IMR-90 (cell line): ENCODE measurements at regions not wholly inside any gene's neighbourhood (a gene's known extent, or its start where the extent isn't known, plus 50 kb on each side); places are given as distances from the start of the nearest gene placed in this dataset.

Experiments used
- ATAC-seq: fragments of 200-7000 bp; cut with Tn5 transposase; 2 replicates; pipeline ENCODE4 v1.9.1; 2020; ENCODE audit warnings: low read depth, mild to moderate bottlenecking, moderate library complexity
- BruUV-seq: library from RNA; stranded (reverse); fragments of 400-500 nt; replicated peaks from 2 replicates; lab custom pipeline; 2021; lab: Mats Ljungman, UMichigan
- CTCF ChIA-PET: fragments of 300-600 bp; formaldehyde crosslinking; extraction: SDS; loops from one replicate; lab custom pipeline; 2021; ENCODE audit warnings: antibody characterized with exemption; lab: Yijun Ruan, JAX
- POLR2A ChIA-PET: fragments of 300-600 bp; sonication (Branson Sonifier 250); formaldehyde crosslinking; loops from one replicate; lab custom pipeline; 2022; ENCODE audit warnings: antibody characterized with exemption; ENCODE audit not compliant: unreplicated experiment; lab: Charles Lee
- DNase-seq: peaks from one replicate; pipeline ENCODE4 v3.0.0; 2013
- H2AFZ ChIP-seq: replicated peaks from 2 replicates; pipeline ENCODE3; 2013; ENCODE audit warnings: low read length, mild to moderate bottlenecking; ENCODE audit not compliant: poor library complexity
- H2AK5ac ChIP-seq: 2 replicates; pipeline ENCODE4 v1.6.1; 2013; ENCODE audit warnings: low read depth, low read length, inconsistent platforms
- H2AK9ac ChIP-seq: replicated peaks from 2 replicates; pipeline ENCODE3; 2013; ENCODE audit warnings: mild to moderate bottlenecking, low read depth, low read length, moderate library complexity; ENCODE audit not compliant: poor library complexity
- H2BK120ac ChIP-seq: 2 replicates; pipeline ENCODE4 v1.6.1; 2013; ENCODE audit warnings: low read depth, low read length, inconsistent platforms
- H2BK15ac ChIP-seq: 3 replicates; pipeline ENCODE4 v1.6.1; 2013; ENCODE audit warnings: low read depth, low read length, inconsistent platforms
- H2BK20ac ChIP-seq: 2 replicates; pipeline ENCODE4 v1.6.1; 2013; ENCODE audit warnings: low read depth, mild to moderate bottlenecking, inconsistent platforms, low read length, moderate library complexity
- H2BK5ac ChIP-seq: 2 replicates; pipeline ENCODE4 v1.6.1; 2013; ENCODE audit warnings: mild to moderate bottlenecking, low read depth, low read length, inconsistent platforms; ENCODE audit not compliant: poor library complexity, severe bottlenecking
- H3K14ac ChIP-seq: replicated peaks from 2 replicates; pipeline ENCODE4 v1.6.1; 2013; ENCODE audit warnings: low read depth, low read length, inconsistent platforms
- H3K18ac ChIP-seq: 2 replicates; pipeline ENCODE4 v1.6.1; 2013; ENCODE audit warnings: low read depth, low read length, control low read depth
- H3K23ac ChIP-seq: 2 replicates; pipeline ENCODE4 v1.6.1; 2013; ENCODE audit warnings: low read depth, low read length, inconsistent platforms
- H3K27ac ChIP-seq: 2 replicates; pipeline ENCODE4 v1.5.1; 2013; ENCODE audit warnings: mild to moderate bottlenecking, control low read depth, low read length; ENCODE audit not compliant: insufficient read depth
- H3K27me3 ChIP-seq: 2 replicates; pipeline ENCODE4 v1.6.1; 2013; ENCODE audit warnings: low read length; ENCODE audit not compliant: control insufficient read depth, insufficient read depth
- H3K36me3 ChIP-seq: 2 replicates; pipeline ENCODE4 v1.6.1; 2013; ENCODE audit warnings: low read length, mixed read lengths; ENCODE audit not compliant: control insufficient read depth, insufficient read depth
- H3K4ac ChIP-seq: 2 replicates; pipeline ENCODE4 v1.6.1; 2013; ENCODE audit warnings: low read depth, low read length, inconsistent platforms
- H3K4me1 ChIP-seq: 2 replicates; pipeline ENCODE4 v1.6.1; 2013; ENCODE audit warnings: low read length, mixed read lengths; ENCODE audit not compliant: control insufficient read depth, insufficient read depth
- H3K4me2 ChIP-seq: 2 replicates; pipeline ENCODE4 v1.6.1; 2013; ENCODE audit warnings: low read depth, mild to moderate bottlenecking, control low read depth, low read length, moderate library complexity
- H3K4me3 ChIP-seq: 2 replicates; pipeline ENCODE4 v1.5.1; 2013; ENCODE audit warnings: low read depth, mild to moderate bottlenecking, control low read depth, low read length, moderate library complexity; ENCODE audit not compliant: insufficient read depth
- H3K56ac ChIP-seq: 2 replicates; pipeline ENCODE4 v1.6.1; 2013; ENCODE audit warnings: low read length, inconsistent platforms; ENCODE audit not compliant: insufficient read depth; ENCODE audit errors: extremely low read depth
- H3K79me1 ChIP-seq, 2 experiments: 2 replicates each; pipeline ENCODE4 v1.6.1; 2013; ENCODE audit warnings: low read length in 2 of 2, inconsistent platforms in 1 of 2, low read depth in 1 of 2
- H3K9ac ChIP-seq: 2 replicates; pipeline ENCODE4 v1.6.1; 2013; ENCODE audit warnings: low read depth, low read length, control low read depth
- H3K9me1 ChIP-seq: 2 replicates; pipeline ENCODE4 v1.6.1; 2013; ENCODE audit warnings: low read length, inconsistent platforms; ENCODE audit not compliant: insufficient read depth
- H3K9me3 ChIP-seq: 2 replicates; pipeline ENCODE4 v1.6.1; 2013; ENCODE audit warnings: low read length; ENCODE audit not compliant: control insufficient read depth, insufficient read depth
- H4K20me1 ChIP-seq: 2 replicates; pipeline ENCODE4 v1.6.1; 2013; ENCODE audit warnings: low read length, inconsistent platforms; ENCODE audit not compliant: insufficient read depth
- H4K5ac ChIP-seq: 2 replicates; pipeline ENCODE4 v1.6.1; 2013; ENCODE audit warnings: mild to moderate bottlenecking, low read depth, low read length, control low read depth
- H4K8ac ChIP-seq, 2 experiments: 2 replicates each; pipeline ENCODE4 v1.6.1; 2013; ENCODE audit warnings: low read depth in 2 of 2, low read length in 2 of 2, control low read depth in 1 of 2, inconsistent platforms in 1 of 2
- H4K91ac ChIP-seq: 2 replicates; pipeline ENCODE4 v1.6.1; 2013; ENCODE audit warnings: low read depth, low read length, inconsistent platforms; ENCODE audit not compliant: insufficient read depth
- BHLHE40 ChIP-seq: fragments of 150-350 bp; IDR thresholded peaks from 2 replicates; pipeline ENCODE4 v1.6.1; 2016; ENCODE audit warnings: mild to moderate bottlenecking, low read depth, low read length
- CEBPB ChIP-seq: IDR thresholded peaks from 2 replicates; pipeline ENCODE4 v1.6.1; 2012; ENCODE audit warnings: low read depth, low read length, improper control_type of control experiment
- CHD1 ChIP-seq: IDR thresholded peaks from 2 replicates; pipeline ENCODE4 v1.6.1; 2012; ENCODE audit warnings: low read depth, low read length, improper control_type of control experiment
- ELK1 ChIP-seq: fragments of 150-350 bp; IDR thresholded peaks from 2 replicates; pipeline ENCODE4 v1.6.1; 2016; ENCODE audit warnings: low read depth, mild to moderate bottlenecking, low read length, moderate library complexity, borderline replicate concordance
- FOS ChIP-seq: fragments of 150-350 bp; IDR thresholded peaks from 2 replicates; pipeline ENCODE4 v1.6.1; 2016; ENCODE audit warnings: low read depth, low read length
- MAFK ChIP-seq: IDR thresholded peaks from 2 replicates; pipeline ENCODE4 v1.6.1; 2012; ENCODE audit warnings: low read depth, low read length, improper control_type of control experiment
- MAZ ChIP-seq: IDR thresholded peaks from 2 replicates; pipeline ENCODE4 v1.6.1; 2012; ENCODE audit warnings: low read depth, mild to moderate bottlenecking, low read length, improper control_type of control experiment, moderate library complexity, borderline replicate concordance
- MXI1 ChIP-seq: IDR thresholded peaks from 2 replicates; pipeline ENCODE4 v1.6.1; 2012; ENCODE audit warnings: low read depth, mild to moderate bottlenecking, low read length, moderate library complexity, borderline replicate concordance
- NFE2L2 ChIP-seq: fragments of 150-350 bp; IDR thresholded peaks from 2 replicates; pipeline ENCODE4 v1.6.1; 2016; ENCODE audit warnings: low read depth, mild to moderate bottlenecking, low read length
- POLR2A ChIP-seq: IDR thresholded peaks from 2 replicates; pipeline ENCODE4 v1.6.1; 2012; ENCODE audit warnings: mild to moderate bottlenecking, low read depth, low read length
- RAD21 ChIP-seq: IDR thresholded peaks from 2 replicates; pipeline ENCODE4 v1.6.1; 2012; ENCODE audit warnings: low read length, improper control_type of control experiment
- RCOR1 ChIP-seq: IDR thresholded peaks from 2 replicates; pipeline ENCODE4 v1.6.1; 2012; ENCODE audit warnings: mild to moderate bottlenecking, low read length, improper control_type of control experiment; ENCODE audit not compliant: insufficient replicate concordance
- RFX5 ChIP-seq: IDR thresholded peaks from 2 replicates; pipeline ENCODE4 v1.8.0; 2012; ENCODE audit warnings: low read depth, mild to moderate bottlenecking, low read length, moderate library complexity
- SMC3 ChIP-seq: fragments of 150-350 bp; IDR thresholded peaks from 2 replicates; pipeline ENCODE4 v1.6.1; 2016; ENCODE audit warnings: low read depth, mild to moderate bottlenecking, antibody characterized with exemption, low read length, moderate library complexity
- USF2 ChIP-seq: fragments of 150-350 bp; IDR thresholded peaks from 2 replicates; pipeline ENCODE4 v1.6.1; 2017; ENCODE audit warnings: mild to moderate bottlenecking, antibody characterized with exemption, low read length, low read depth
- WGBS, 2 experiments: methylation state at CpG; one replicate each; pipeline versions ENCODE4 v1.1.5 to v1.1.7; 2013; ENCODE audit warnings: missing lambda C conversion rate in 2 of 2; ENCODE audit not compliant: insufficient read length in 1 of 2; ENCODE audit errors: extremely low coverage in 2 of 2; 5-methylcytosine and 5-hydroxymethylcytosine counted together
- dilution Hi-C: fragments of 300-500 bp; cut with HindIII; formaldehyde crosslinking; loops from one replicate; pipeline ENCODE4 v1.14.3; 2018; ENCODE audit warnings: low sequenced_read_pairs; ENCODE audit not compliant: unreplicated experiment
- in situ Hi-C: fragments of 300-500 bp; cut with MboI; formaldehyde crosslinking; loops from 3 replicates; pipeline ENCODE4 v1.14.3; 2019; ENCODE audit warnings: low sequenced_read_pairs, inconsistent platforms, mixed read lengths
- intact Hi-C: fragments of 100-400 bp; cut with micrococcal nuclease; formaldehyde crosslinking; loops from 2 replicates; pipeline ENCODE4 v1.10.0; 2022
- TF ChIP-seq, protein P1 (sequence below): conservative IDR thresholded peaks from 2 replicates; pipeline ENCODE4 v1.5.1; 2012; ENCODE audit warnings: mild to moderate bottlenecking, low read depth, low read length, improper control_type of control experiment

DNA sequence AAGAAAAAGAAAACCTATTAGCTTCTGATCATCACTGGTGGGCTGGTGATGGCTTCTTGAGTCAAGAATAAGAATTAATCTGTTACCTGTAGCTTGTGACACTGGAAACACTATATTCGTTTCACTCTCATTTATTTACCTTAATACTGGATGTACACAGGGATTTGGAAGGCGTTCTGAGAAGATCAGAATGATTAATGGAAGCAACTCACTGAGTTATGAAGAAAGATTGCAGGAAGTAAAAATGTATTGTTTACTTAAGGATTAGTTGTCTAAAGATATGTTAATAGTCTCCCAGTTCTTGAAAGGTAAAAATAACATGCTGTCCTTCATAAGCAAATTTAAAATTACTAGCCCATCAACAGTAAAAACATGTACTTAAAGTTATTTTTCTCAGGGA, 644.9 kb upstream of the NCAM2 start:
- Histone ChIP-seq H4K5ac (no peak overlapping the region), H2BK120ac (no peak overlapping the region), H3K18ac (no peak overlapping the region), H4K20me1 (no peaks in the 10 kb centered on the region), H3K27me3 (no peaks in the 10 kb centered on the region), H3K79me1 (no peaks in the 10 kb centered on the region), H3K4ac (no peak overlapping the region), H3K9me1 (no peaks in the 10 kb centered on the region), H3K27ac (no peak overlapping the region), H2AFZ (no peak overlapping the region), H3K14ac (no peak overlapping the region), H3K4me1 (no peaks in the 10 kb centered on the region), H2BK15ac (no peak overlapping the region), H3K4me2 (no peak overlapping the region), H2BK20ac (no peak overlapping the region), H3K4me3 (no peak overlapping the region), H4K91ac (no peak overlapping the region), H2AK9ac (no peak overlapping the region), H3K56ac (no peak overlapping the region), H3K36me3 (no peaks in the 10 kb centered on the region), H4K8ac (no peak overlapping the region), H3K9me3 (peaks cover 4% of the 10 kb centered on the region), H3K9ac (no peak overlapping the region), H2AK5ac (no peak overlapping the region), H3K23ac (no peak overlapping the region), H2BK5ac (no peak overlapping the region)
- no peak for ATAC-seq
- TF ChIP-seq CHD1 (no peak), SMC3 (no peak), ELK1 (no peak), MAFK (no peak), USF2 (no peak), BHLHE40 (no peak), RCOR1 (no peak), CEBPB (no peak), RAD21 (no peak), MAZ (no peak), FOS (no peak), NFE2L2 (no peak), MXI1 (no peak), POLR2A (no peak), RFX5 (no peak)
- TF ChIP-seq, protein P1, sequence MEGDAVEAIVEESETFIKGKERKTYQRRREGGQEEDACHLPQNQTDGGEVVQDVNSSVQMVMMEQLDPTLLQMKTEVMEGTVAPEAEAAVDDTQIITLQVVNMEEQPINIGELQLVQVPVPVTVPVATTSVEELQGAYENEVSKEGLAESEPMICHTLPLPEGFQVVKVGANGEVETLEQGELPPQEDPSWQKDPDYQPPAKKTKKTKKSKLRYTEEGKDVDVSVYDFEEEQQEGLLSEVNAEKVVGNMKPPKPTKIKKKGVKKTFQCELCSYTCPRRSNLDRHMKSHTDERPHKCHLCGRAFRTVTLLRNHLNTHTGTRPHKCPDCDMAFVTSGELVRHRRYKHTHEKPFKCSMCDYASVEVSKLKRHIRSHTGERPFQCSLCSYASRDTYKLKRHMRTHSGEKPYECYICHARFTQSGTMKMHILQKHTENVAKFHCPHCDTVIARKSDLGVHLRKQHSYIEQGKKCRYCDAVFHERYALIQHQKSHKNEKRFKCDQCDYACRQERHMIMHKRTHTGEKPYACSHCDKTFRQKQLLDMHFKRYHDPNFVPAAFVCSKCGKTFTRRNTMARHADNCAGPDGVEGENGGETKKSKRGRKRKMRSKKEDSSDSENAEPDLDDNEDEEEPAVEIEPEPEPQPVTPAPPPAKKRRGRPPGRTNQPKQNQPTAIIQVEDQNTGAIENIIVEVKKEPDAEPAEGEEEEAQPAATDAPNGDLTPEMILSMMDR, result no peak
- no peak for DNase-seq
- in situ Hi-C loops, result no loop called here
- no TSS peak for BruUV-seq
- WGBS, 2 experiments, result no CpG with 5 or more reads among the region's 2 CpGs
- POLR2A ChIA-PET, result no interaction called here
- CTCF ChIA-PET, result no interaction called here
- dilution Hi-C loops, result no loop called here
- intact Hi-C loops, result no loop called here
